H54 (cell line): ENCODE measurements at regions not wholly inside any gene's neighbourhood (a gene's known extent, or its start where the extent isn't known, plus 50 kb on each side); places are given as distances from the start of the nearest gene placed in this dataset.

ENCODE experiments used
- DNase-seq: peaks from one replicate; pipeline ENCODE4 v3.0.0; 2011; ENCODE audit warnings: low spot score, mixed read lengths; ENCODE audit not compliant: insufficient read length
- FAIRE-seq: peaks from 3 replicates; lab custom pipeline; 2011; peaks lifted over from hg19 to GRCh38; lab: Jason Lieb, UNC
- POLR2A ChIP-seq: IDR thresholded peaks from 2 replicates; pipeline ENCODE4 v1.6.1; 2011; ENCODE audit warnings: low read depth, mild to moderate bottlenecking, low read length

- peak; percentile 20 for FAIRE-seq
- TF ChIP-seq POLR2A = no peak
- no peak for DNase-seq
Observed at GRCh38 chr12:45668641-45669040, 60.9 kb upstream of the ARID2 start.

GRCh38 chr12:45669093-45669492 lies 60.4 kb upstream of the ARID2 start:
- no peak for TF ChIP-seq POLR2A
- FAIRE-seq (peak; percentile 58), DNase-seq (no peak)

DNA sequence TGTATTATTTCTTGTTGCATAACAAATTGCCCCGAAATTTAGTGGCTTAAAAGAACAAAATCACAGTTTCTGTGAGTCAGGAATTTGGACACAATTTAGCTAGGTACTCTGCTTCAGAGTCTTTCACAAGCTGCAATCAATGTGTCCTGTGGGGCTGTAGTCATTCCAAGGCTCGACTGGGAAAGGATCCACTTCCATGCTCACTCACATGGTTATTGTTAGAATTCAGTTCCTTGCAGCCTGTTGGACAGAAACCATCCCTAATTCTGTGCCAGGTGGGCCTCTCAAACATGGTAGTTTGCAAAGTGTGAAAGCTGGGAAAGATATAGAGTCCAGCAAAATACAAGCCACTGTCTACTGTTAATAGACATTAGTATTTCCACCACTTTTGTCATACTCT lies 59.7 kb upstream of the ARID2 start:
- FAIRE-seq = peak; percentile 76
- no peak for TF ChIP-seq POLR2A
- DNase-seq = no peak

- FAIRE-seq (peak; percentile 20), DNase-seq (no peak)
- TF ChIP-seq POLR2A = no peak
Observed at GRCh38 chr12:45670346-45671065, 59.0 kb upstream of the ARID2 start.

- TF ChIP-seq POLR2A = no peak
- DNase-seq = peak; percentile 16
Observed at GRCh38 chr12:45671254-45671653, 58.3 kb upstream of the ARID2 start.

DNA sequence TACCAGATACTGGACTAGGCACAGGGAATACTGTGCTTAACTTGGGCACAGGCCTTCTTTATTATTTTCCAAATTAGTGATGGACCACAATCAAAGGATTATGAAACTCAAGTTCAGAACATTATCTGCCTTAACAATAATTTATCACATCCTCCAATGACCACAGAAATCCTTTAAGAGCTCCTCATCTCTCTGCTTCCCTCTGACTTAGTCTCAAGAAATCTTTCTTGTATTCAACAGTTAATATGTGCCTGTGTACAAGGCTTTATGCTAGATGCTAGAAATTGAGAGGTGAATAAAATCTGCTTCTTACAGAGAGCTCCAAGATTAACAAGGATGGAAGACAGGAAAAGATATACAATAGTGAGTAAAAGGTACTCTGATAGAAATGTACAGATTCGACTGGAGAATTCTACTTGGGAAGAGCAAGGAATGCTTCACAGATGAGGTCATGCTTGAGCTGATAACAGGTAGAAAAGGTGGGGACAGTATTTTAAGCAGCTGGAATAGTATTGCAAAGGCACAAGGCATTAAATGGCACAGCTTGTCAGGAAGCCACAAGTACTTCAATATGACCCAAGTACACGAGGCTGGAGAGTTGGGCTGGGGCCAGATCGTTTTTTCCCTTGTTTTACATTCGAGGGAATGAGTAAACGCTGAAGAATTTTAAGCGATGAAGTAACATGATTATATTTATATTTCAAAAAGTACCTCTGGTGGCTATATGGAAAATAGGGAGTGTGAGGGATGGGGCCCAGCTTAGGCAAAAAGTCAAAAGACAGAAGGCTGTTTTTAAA lies 55.1 kb upstream of the ARID2 start:
- peak; percentile 13 for DNase-seq
- TF ChIP-seq POLR2A = no peak
- FAIRE-seq = peak; percentile 96

More at GRCh38 chr12:45671254-45671653, 58.3 kb upstream of the ARID2 start:
- FAIRE-seq = peak; percentile 6

DNA sequence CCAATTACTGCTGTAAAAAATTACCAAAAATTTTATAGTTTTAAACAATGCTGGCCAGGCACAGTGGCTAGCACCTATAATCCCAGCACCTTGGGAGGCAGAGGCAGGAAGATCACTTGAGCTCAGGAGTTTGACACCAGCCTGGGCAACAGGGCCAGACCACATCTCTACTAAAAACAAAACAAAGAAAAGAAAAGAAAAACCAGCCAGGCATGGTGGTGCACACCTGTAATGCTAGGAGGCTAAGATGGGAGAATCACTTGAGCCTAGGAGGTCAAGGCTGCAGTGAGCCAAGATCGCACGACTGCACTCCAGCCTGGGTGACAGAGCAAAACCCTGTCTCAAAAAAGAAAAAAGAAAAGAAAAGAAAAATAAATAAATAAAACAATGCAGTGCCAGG lies 54.0 kb upstream of the ARID2 start:
- DNase-seq = no peak
- TF ChIP-seq POLR2A = no peak
- no peak for FAIRE-seq
